ENCODE measurements at regions not wholly inside any gene's neighbourhood (a gene's known extent, or its start where the extent isn't known, plus 50 kb on each side); places are given as distances from the start of the nearest gene placed in this dataset.
"Not testable (repeated sequence)": the region's sequence is repeated elsewhere in the genome, so short reads cannot be mapped to it uniquely, and the experiment has no call there.

DNA sequence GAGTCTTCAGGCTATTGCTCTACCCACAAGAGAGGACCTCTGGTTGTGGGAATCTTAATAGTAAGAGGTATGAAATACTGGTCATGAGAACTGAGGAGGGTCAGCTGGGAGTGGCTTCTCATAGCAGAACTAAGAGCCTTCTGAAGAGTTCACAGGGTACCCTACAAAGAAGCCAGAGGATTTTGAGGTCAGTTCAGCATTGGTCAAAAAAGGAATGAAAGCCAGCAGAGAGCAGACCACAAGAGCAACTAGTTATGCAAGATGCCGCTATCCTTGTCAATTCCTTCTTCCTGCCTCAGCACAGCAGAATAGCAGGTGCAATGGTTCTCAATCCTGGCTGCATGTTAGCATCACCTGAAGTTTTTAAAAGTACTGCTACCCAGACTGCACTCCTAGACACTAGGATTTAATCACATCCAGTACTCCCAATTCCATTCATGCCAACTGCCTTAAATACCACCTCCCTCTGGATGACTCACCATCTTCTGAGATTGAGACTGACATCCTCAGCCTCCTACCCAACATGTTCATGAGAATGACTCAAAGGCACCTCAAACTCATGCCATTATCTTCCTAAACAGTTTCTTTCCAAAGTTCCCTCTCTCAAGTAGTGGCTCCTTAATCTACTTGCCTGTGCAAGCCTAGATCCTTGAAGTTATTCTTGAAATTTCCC is 81.0 kb upstream of the RBMS1 start:
- Histone ChIP-seq H3K4me3 (ENCODE audit: low read length) (no peak overlapping the region), H3K4me1 (ENCODE audit: control insufficient read depth, insufficient read depth, low read length) (no peaks in the 10 kb centered on the region), H3K36me3 (ENCODE audit: control insufficient read depth, insufficient read depth, low read length) (no peaks in the 10 kb centered on the region), H3K27me3 (ENCODE audit: control insufficient read depth, insufficient read depth, low read length) (no peaks in the 10 kb centered on the region), H3K9me3 (ENCODE audit: control insufficient read depth, insufficient read depth, low read length) (no peaks in the 10 kb centered on the region), H3K27ac (ENCODE audit: low read length) (no peak overlapping the region)
- Mint-ChIP-seq H3K9me3 (no peaks in the 10 kb centered on the region), H3K4me3 (no peak overlapping the region), H3K27me3 (ENCODE audit: low read depth in 2 of 2) (peaks cover 0 to under 1% of the 10 kb centered on the region in 2 donors), H3K36me3 (no peaks in the 10 kb centered on the region), H3K27ac (no peak overlapping the region), H3K4me1 (no peaks in the 10 kb centered on the region)
- no peak for TF ChIP-seq CTCF (IDR thresholded peaks at IDR 0.05)
- DNase-seq = no peak
- intact Hi-C loops (cut with micrococcal nuclease) = no loop called here
- WGBS (ENCODE audit: insufficient coverage) = 58% methylated on average over 1 of the region's 1 CpG
- no peak for ATAC-seq

DNA sequence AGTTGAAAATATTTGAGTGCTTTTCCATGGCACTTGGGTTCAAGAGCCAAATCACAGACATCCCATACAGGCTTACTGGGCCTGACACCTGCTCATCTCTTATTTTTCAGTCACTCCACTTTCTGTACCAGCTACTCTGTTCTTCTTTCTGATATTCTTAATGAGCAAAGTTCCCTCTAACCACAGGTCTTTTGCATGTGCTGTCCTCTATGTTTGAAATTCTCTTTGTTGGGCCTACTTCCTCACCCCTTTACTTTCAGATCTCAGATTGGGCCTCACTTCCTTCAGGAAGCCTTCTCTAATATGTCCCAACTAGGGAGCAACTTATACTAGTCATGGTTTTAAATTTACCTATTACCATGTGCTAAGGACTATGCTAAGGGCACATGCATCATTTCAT is 81.8 kb upstream of the RBMS1 start:
- Histone ChIP-seq H3K4me3 (ENCODE audit: low read length) (no peak overlapping the region), H3K27ac (ENCODE audit: low read length) (no peak overlapping the region), H3K9me3 (ENCODE audit: control insufficient read depth, insufficient read depth, low read length) (no peaks in the 10 kb centered on the region), H3K27me3 (ENCODE audit: control insufficient read depth, insufficient read depth, low read length) (no peaks in the 10 kb centered on the region), H3K36me3 (ENCODE audit: control insufficient read depth, insufficient read depth, low read length) (no peaks in the 10 kb centered on the region), H3K4me1 (ENCODE audit: control insufficient read depth, insufficient read depth, low read length) (no peaks in the 10 kb centered on the region)
- DNase-seq (no peak), ATAC-seq (no peak)
- intact Hi-C loops (cut with micrococcal nuclease) = no loop called here
- Mint-ChIP-seq H3K27ac (no peak overlapping the region), H3K36me3 (no peaks in the 10 kb centered on the region), H3K9me3 (no peaks in the 10 kb centered on the region), H3K4me3 (no peak overlapping the region), H3K4me1 (no peaks in the 10 kb centered on the region), H3K27me3 (ENCODE audit: low read depth in 2 of 2) (peaks cover 0 to 1% of the 10 kb centered on the region in 2 donors)
- TF ChIP-seq CTCF (IDR thresholded peaks at IDR 0.05) = no peak

DNA sequence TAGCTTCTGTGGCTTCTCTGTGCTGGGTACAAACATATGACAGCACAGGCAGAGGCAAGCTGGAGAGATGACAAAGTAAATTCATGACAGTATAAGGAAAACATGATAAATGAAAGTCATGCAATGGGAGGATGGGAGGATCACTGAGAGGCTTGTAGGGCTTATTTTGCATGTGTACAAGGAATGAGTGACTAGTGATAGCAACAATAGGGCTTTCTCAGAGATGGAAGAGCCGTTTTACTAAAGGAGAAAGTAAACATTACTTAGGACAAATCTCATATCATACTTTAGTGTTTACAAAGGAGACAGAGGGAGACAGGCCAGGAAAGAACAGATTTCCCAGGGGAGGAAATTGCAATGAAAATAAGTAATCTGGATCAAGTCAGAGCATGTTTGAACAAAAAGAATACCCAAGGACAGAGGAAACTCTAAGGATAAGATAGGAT is 82.5 kb upstream of the RBMS1 start:
- peaks cover 0 to 3% of the 10 kb centered on the region in 2 donors for H3K27me3 Mint-ChIP-seq (ENCODE audit: low read depth in 2 of 2)
- no peaks in the 10 kb centered on the region for H3K36me3 Mint-ChIP-seq
- no peaks in the 10 kb centered on the region for H3K27me3 ChIP-seq (ENCODE audit: control insufficient read depth, insufficient read depth, low read length)
- intact Hi-C loops (cut with micrococcal nuclease) = no loop called here
- no peaks in the 10 kb centered on the region for H3K9me3 Mint-ChIP-seq
- no peak overlapping the region for H3K27ac ChIP-seq (ENCODE audit: low read length)
- no CpG with 5 or more reads among the region's 1 CpG for WGBS (ENCODE audit: insufficient coverage)
- TF ChIP-seq CTCF (IDR thresholded peaks at IDR 0.05) = no peak
- H3K36me3 ChIP-seq (ENCODE audit: control insufficient read depth, insufficient read depth, low read length) = no peaks in the 10 kb centered on the region
- no peaks in the 10 kb centered on the region for H3K4me1 Mint-ChIP-seq
- DNase-seq = no peak
- no peaks in the 10 kb centered on the region for H3K9me3 ChIP-seq (ENCODE audit: control insufficient read depth, insufficient read depth, low read length)
- no peaks in the 10 kb centered on the region for H3K4me1 ChIP-seq (ENCODE audit: control insufficient read depth, insufficient read depth, low read length)
- no peak overlapping the region for H3K4me3 Mint-ChIP-seq
- H3K27ac Mint-ChIP-seq = no peak overlapping the region
- H3K4me3 ChIP-seq (ENCODE audit: low read length) = no peak overlapping the region
- no peak for ATAC-seq

- H3K4me1 Mint-ChIP-seq; H3K27me3 ChIP-seq (ENCODE audit: control insufficient read depth, insufficient read depth, low read length); H3K4me1 ChIP-seq (ENCODE audit: control insufficient read depth, insufficient read depth, low read length); H3K9me3 Mint-ChIP-seq; DNase-seq; H3K27me3 Mint-ChIP-seq (ENCODE audit: low read depth in 2 of 2); intact Hi-C loops (cut with micrococcal nuclease); H3K4me3 ChIP-seq (ENCODE audit: low read length); H3K4me3 Mint-ChIP-seq; ATAC-seq; H3K36me3 Mint-ChIP-seq; H3K27ac ChIP-seq (ENCODE audit: low read length); H3K27ac Mint-ChIP-seq; H3K36me3 ChIP-seq (ENCODE audit: control insufficient read depth, insufficient read depth, low read length); H3K9me3 ChIP-seq (ENCODE audit: control insufficient read depth, insufficient read depth, low read length): not testable (repeated sequence)
- WGBS (ENCODE audit: insufficient coverage) = 50% methylated on average over 1 of the region's 1 CpG
Measured at GRCh38 chr2:160577081-160577480, 83.5 kb upstream of the RBMS1 start.

Data from natural killer cell (primary cell).